ENCODE measurements at regions not wholly inside any gene's neighbourhood (a gene's known extent, or its start where the extent isn't known, plus 50 kb on each side); places are given as distances from the start of the nearest gene placed in this dataset.

GRCh38 chr4:177125656-177126055, 184.0 kb upstream of the NEIL3 start:
- TF ChIP-seq GATA2 (IDR thresholded peaks at IDR 0.05; ENCODE audit: low read depth, low read length) (no peak), GATA3 (IDR thresholded peaks at IDR 0.05; ENCODE audit: low read depth, low read length) (no peak)
